ENCODE measurements at regions not wholly inside any gene's neighbourhood (a gene's known extent, or its start where the extent isn't known, plus 50 kb on each side); places are given as distances from the start of the nearest gene placed in this dataset.

DNA sequence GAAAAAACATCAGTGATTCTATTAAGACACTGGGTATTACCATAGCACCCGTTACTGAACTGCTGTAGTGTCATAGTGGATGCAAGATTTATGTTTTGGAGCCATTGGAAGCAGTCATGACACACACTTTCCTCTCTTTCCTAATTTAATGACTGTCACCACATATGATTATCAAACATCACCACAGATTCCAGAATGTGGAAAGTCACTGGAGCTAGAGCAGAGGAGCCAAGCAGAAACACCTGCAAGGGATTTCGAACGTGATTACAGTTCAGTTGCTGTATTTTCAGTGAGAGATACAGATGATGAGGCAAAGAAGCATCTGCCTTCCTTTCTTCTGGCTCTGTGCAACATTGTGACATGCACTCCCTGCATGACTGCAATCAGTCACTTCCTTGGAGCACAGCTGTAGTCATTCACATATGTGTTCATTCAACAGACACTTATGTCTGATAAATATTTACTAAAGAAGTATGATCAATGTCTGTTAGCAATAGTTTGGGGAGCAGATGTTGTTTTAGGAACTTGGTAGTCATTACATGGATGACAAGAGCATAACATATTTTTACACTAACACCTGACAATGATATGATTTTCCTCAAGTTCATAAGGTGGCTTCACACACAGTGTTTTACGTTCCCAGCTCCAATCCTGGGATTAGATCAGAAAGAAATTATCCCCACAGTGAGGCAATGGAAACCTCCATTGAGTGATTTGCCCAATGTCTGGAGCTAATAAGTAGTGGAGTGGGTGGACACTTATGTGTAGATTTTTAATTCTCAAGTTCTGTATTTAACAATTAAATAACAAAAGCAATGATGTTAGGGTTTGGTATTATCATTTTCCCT, 416.6 kb downstream of the PLCL1 start:
- DNase-seq (ENCODE audit: low read depth) = no peak

DNA sequence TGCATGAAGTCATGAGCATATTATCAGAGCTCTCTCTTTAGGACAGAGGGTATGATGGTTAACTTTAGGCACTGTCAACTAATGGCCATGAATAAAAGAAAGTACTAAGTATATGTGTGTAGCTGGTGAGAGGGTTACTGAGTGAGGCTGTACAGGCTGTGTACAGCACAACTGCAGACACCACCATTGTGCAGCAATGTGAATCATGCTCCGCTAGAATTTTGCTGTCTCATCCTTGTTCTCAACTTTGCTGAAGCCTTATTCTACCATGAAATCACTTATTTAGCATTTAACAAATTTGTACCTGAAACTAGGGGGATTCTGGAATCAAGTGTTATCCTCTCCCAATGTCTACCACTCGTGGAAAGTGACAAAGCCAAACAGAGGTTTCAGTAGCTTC, 414.9 kb downstream of the PLCL1 start:
- no peak for DNase-seq (ENCODE audit: low read depth)

DNA sequence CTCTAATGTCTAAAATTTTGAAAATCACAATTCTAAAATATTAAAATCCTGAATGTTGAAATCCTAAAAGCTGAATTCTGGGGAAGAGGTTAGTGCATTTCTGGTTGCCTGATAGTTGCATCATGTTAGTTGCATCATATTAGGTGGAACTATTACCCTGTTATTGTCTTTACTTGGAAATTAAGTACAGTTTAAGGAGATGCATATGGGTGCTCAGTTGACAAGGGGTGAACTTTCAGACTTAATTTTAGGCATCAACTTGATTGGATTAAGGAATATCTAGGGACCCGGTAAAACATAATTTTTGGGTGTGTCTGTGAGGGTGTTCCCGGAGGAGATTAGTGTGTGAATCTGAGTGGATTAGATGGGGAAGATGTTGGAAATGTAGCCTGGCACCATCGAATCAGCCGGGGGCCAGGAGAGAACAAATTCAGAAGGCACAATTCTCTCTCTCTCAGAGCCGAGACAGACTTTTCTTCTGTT, 409.8 kb downstream of the PLCL1 start:
- no peak for DNase-seq (ENCODE audit: low read depth)

DNA sequence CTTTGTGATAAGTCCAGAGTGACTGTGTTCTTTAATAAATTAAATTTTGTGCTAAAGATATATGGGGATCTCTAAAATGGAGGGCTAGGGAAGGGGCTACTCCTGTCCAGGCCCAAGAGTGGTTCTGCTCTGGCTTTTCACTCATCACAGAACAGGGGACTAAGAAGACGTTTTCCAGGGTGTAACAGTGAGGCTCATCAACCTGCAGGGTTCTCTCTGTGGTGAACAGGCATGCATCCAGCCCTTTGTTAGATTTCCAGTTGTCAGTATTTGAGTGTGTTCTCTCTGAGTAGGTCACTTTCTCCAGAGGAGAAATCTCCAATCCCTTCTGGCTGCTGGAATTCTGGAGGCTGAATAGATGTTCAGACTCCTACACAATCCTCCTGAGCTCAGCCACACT, 408.9 kb downstream of the PLCL1 start:
- DNase-seq (ENCODE audit: low read depth) = no peak

DNA sequence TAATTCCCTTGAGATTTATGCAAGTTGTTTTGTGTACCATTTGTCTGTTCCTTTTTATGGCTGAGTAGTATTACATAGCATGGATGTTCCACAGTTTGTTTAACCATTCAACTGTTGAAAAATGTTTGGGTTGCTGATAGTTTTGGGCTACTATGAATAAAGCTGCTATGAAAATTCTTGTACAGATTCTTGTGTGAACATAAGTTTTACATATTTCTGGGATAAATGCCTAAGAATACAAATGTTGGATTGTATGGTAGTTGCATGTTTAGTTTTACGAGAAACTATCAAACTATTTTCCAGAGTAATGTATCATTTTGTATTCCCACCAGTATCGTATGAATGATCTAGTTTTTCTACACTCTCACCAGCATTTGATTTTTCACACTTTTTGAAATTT, 407.3 kb downstream of the PLCL1 start:
- DNase-seq (ENCODE audit: low read depth) = no peak

DNA sequence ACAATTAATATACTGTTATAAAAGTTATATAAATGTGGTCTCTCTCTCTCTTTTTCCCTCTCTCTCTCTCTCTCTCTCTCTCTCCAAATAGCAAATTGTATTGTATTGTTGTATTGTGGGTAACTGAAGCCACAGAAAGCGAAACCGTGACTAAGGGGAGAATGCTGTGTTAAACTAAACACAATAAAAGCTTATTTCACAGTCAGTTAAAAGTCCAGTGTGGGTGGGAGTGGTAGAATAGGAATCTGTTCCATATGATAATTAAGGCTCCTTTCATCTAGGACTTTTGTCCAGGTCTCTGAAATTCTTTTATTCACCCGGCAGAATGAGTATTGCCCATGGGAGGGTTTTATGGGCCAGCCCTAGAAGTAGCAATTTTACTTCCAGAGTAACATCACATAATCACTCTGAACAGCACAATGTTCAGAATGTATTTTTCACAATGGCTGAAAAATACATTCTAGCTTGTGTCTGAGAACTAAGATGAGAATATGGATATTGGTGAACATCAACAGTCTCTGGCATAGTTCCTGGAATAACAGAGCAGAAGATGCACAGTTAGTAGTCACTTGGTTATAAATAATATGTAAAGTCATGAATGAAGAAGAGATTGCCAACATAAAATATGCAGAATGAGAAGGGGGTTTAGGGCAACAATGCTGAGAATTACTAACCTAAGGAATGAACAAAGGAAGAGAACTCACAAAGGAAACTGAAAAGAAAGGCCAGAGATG, 399.1 kb downstream of the PLCL1 start:
- no peak for DNase-seq (ENCODE audit: low read depth)

Measured in Daoy (cell line).